ENCODE measurements at regions not wholly inside any gene's neighbourhood (a gene's known extent, or its start where the extent isn't known, plus 50 kb on each side); places are given as distances from the start of the nearest gene placed in this dataset.

DNA sequence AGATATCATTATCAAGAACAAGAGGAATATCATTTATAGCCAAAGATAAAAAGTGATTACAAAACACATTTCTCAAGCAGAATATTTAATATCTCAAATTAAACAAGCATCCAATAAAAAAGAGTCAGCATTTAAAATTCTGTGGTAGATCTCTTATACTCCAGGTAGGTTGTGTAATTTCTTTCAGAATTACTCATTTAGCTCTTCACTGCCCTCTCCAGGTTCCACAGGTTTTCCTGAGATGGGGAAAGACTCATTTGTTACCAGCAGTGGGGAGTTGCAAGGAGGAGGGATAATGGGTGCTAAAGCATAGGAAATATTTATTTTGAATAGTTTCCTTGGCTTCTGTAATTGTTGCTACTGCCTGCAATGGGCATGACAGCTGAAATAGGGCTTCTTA is 83.1 kb upstream of the RASGRP1 start:
- DNase-seq (ENCODE audit: low read depth): no peak

DNA sequence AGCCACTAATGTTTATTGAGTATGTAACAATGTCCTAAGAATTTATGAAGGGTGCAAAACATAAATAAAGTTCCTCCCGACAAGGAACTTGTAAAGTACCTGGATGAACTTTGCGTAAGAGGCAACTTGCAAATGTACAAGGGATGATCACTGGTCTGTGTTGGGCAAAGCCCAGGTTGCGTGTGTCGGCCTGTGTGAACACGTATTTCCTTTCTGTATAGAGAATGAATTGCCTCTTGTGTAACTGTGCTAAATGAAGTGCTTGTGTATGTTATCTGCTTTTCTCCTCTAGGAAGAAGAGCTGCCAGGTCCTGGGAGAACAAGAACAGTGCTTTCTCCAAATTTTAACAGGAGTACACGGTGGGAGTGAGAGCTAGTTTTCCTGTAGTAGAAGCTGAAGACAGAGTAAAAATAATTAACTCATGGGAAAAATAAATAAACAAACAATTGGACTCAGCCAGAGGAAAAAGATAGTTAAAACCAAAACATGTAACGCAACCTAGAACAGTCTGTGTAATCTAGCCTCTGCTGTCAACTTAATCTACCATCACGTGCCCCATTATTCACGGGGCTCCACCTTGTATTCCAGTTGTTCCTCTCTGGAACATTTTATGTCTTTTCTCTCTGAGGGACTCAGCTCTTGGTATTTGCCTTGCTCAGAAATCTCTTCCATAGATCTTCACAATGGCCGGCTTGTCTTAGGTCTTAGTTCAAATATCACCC is 83.7 kb upstream of the RASGRP1 start:
- no peak for DNase-seq (ENCODE audit: low read depth)

DNA sequence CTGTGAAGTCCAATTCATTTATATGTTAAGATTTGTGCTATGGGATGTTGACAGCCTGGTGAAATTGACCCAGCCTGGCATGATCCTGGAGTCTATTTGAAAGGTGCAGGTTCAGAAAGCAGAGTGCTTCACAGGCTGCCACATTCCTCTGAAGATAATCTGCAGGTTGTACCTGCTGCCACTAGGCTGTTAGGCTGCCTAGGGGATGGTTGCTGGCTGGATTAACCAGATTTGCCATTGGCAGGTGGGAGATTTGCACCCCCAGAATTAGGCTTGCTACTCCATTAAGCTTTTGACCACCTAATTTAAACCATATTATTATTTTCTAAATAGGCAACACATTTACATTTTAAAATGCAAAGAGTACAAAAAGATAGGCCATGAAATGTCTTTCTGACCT is 85.8 kb upstream of the RASGRP1 start:
- no peak for DNase-seq (ENCODE audit: low read depth)

DNA sequence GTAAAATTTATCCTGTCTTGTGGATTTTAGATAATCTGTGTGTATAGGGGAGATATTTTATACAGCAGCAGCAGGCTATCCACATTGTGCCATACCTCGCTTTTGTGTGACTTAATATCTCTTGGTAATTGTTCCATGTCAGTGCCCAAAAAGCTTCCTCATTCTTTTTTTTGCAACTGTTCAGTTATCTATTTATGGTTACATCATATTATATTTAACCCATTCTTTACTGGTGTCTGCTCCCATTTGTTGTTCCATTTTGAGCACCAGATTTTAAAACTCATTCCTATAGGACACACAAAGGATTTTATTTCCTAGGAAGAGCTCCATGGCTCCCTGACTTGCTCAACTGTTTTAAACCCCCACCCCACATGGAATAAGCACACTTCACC is 86.3 kb upstream of the RASGRP1 start:
- DNase-seq (ENCODE audit: low read depth): no peak

DNA sequence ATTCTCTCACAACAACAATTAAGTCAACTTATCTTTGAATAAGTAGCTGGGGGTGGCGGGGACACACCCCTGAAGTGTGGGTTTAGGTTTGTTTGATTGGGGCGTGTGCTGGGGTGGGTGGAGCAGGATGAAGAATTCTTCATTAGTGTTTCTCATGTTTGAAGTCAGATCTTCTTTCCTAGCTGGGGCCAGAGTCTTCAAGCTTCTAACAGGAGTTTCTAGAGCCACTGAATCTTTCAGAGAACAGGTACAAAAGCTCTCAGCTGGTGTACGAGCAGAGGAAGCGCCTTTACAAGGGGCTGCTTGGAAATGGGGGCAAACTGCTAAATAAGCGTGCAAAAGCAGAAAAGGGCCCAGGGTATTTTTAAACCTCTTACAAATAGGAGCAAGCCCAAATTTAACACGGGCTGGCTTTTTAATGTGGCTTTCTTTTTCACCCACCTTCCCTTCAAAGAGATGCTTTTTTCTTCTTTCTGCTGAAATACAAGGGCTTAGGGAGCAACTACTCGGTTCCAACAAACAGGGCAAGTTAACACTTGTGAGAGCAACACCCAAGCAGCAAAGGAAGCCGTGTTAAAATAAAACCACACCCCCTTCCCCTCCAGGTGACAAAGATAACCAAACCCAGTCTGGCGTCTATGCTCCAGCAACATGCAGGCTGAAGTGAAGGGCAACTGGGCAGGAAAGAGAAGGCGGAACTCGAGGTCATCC is 86.9 kb upstream of the RASGRP1 start:
- DNase-seq (ENCODE audit: low read depth): no peak

DNA sequence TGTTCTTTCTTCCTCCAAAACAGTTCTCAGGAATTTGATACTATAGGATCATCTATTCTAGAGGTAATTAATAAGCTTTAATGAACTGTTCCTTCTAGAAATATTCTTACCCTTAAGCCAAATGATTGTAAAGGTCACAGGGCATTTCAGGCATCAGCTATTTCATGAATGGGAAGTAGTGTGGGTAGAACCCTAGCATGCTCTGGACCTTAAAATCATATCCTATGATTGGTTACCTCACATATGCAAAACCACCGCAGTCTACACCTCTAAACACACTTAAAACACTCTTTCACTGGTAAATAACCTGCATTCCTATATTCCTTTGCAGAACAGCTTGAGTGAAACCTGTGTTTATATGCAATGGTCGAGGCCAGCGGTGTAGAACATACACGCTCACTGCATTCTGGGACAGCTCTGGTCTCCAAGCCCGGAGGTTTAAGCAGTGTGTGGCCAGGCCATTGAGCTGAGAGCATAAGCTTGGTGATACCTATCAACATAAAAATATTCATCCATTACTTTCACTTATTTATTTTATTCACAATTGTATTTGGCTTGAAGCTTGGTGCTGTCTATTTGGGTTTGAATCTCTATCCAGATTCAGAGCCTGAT is 87.7 kb upstream of the RASGRP1 start:
- no peak for DNase-seq (ENCODE audit: low read depth)

DNA sequence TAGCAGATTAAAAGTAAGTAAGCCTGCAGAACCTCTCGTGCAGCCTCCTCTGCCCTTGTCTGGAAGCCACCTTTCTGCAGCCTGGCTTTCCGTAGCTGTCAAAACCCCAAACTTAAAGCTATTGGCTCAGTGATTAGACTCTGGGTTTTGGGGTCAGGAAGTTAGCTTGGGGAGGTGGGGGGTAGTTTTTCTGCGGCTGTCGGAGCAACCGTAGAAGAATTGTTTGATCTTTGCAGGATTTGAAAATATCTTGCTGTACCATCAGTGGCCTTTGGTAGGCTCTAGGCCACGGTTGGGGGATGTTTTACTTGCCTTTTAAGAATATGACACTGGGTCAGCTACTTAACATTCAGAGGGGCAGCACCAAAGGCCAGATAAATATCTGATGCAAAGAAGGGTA is 88.4 kb upstream of the RASGRP1 start:
- DNase-seq (ENCODE audit: low read depth): peak; percentile 37

DNA sequence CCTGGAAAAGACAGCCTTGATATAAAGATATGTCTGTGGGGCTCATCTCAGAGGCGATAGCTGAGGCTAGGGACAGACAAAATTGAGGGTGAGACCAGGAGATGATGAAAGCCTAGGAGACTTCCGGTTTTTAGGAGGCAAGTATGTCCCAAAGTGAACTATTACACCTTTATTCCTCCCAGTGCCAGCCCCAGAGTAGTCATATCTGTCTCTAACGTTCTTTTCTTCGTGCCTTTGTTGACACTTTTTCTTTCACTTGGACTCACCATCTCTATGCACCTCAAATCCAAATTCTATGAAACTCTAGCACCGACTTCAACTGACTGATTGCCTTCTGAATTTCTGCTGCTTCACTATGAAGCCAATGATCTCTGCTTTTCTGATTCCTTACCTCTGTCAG is 93.8 kb upstream of the RASGRP1 start:
- no peak for DNase-seq (ENCODE audit: low read depth)

DNA sequence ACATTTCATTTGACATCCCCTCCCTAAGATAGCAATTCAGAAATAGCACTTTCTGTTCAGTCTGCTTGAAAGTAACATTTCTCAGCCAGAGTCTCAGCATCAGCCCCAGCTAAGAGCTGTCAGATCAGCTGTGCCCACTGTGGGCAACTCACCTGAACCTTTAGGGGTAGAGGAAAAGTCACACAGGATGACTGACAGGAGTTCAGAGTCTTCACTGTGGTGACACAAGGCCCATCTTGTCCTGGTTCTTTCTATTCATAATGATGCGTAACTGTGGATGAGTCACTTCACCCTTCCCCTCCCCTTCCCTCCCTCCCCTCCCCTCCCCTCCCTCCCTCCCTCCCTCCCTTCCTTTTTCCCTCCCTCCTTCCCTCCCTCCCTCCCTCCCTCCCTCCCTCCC is 96.1 kb upstream of the RASGRP1 start:
- no peak for DNase-seq (ENCODE audit: low read depth)

DNA sequence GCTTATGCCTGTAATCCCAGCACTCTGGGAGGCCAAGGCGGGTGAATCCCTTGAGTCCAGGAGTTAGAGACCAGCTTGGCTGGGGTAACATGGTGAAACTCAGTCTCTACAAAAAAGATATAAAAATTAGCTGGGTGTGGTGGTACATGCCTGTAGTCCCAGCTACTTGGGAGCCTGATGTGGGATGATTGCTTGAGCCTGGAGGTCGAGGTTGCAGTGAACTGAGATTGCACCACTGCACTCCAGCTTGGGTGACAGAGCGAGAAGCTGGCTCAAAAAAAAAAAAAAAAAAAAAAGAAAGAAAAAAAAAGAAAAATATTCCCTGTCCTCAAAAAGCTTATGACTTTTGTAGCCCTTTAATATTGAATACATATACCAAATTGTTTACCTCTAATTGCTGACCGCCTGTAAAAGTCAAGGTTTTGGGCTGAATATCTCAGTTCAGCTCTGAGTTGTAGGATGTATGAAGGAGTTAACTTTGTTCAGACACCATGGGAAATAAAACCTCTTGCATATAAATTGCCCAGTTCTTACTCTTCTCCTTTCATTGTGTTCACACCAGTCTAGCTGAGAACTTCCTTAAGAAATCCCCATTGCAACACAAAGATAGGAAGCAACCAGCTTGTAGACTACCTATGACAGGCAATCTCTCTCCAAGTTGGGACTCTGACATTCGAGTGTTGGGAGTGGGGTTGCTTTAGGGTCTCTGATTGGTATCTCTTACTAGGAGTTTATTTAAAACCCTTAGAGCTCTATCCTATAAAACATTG is 97.6 kb upstream of the RASGRP1 start:
- no peak for DNase-seq (ENCODE audit: low read depth)

DNA sequence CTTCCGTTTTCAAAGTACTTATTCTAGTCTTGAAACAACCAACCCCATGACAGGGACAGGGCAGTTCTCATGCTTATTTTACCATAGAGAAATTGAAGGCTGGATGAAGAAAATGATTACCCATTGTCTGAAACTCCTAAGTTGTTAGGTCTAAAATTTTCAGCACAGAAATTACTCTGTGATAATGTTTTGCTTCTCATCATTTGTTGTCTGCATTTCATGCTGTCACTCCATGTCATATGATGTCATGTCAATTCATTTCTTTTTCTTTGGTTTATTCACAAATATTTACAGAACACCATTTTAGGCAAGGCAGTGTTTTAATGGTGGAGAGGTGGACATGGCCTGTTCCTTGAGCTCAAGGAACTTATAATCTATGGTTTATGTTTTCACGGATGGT is 98.2 kb upstream of the RASGRP1 start:
- DNase-seq (ENCODE audit: low read depth): no peak

DNA sequence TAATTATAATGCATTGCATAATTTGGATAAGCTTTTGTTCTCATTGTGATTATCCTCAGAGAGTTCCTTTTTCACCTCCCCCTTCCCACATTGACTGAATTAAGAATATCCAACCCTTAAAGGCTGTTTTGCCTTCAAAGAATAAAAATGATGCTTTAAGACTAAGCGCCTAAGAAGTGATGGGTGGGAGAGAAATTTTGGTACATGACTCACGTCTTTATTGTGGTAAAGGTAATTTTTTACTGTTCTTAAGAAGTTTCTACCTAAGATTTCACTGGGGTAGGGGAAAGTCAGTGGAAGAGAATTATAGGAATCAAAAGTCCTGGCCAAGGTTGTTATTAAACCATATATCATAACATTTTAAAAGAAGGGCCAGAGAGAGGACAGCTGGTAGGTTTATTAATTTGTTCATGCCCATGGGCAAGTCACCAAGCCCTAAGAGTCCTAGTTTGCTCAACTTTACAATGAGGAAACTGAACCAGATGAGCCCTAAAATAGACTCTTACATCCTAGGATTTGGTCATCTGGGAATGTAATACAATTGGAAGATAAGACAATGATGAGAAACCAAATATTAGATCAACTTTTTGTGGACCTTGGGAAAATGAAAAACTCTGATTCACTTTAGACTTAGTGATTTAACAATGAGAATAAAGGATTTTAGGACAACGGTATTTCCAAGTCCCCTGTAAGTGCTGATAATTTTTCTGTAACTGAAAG is 101.1 kb upstream of the RASGRP1 start:
- no peak for DNase-seq (ENCODE audit: low read depth)

DNA sequence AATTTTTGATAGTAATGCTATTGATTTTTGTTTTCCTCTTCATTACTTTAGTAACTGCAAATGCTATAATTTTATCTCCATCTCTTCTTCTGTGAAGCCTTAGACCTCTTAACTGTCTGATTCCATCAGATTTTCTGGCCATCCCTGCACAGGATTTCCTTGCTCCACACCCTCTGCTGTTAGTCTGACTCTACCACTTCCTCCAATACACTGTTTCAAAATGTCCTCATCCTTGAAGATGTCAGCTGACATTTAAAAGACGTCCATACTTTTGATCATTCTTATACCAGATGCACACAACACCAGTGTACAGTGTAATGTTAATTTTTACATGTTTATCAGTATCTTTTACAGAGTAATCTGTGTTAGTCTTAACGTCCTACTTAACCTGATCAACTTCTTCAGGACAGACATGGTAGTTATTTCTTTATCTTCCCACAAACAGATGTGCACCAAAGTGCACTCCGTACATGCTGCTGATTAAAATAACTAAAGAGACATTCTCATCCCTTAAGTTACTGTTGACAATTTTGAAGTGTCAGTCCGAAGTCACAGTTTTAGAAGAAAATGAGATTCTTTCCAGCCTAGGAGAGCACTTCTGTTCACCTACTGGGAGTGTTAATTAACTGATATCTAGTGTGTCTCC is 102.4 kb upstream of the RASGRP1 start:
- DNase-seq (ENCODE audit: low read depth): no peak

DNA sequence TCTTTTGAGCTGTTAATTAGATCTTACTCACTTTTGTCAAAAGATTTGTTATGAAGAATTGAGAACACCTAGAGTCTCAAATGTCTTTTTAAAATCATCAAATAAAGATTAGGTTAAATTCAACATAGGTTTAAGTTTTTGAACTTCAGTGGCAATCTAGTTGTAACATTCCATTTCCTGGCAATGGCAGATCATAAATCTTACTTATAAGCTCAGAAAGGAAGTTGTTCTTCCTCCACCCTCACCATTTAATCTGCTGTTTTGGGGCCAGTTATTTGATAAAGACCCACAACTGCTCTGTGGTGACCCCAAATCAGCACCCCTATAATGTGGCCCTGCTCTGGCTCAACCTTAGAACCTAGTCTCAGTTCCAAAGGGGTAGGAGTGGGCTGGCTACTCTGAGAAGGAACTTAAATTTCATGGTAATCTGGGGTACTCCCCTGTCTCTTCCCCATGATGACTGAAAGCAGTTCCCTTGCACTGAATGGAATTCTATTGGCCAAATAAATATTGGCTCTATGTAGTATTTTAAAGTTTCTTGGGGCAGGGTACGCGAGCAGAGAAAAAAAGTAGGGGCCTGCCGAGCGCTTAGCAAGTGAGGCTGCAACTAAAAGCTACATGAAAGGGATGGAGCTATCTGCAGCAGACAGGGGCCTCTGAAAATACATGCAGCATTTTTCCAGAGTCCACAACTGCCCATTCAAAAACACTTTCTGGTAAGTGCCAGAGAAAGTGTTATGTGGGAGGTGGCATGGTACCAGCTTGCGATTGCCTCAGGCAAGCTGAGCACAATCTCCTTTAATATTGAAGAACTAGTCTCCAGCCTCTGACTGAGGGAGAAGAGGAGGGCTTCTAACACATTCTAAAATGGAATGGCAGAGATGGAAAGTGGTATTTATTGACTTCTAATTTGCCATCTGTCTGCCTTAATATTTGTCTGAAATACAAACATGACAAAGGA is 103.6 kb upstream of the RASGRP1 start:
- no peak for DNase-seq (ENCODE audit: low read depth)

DNA sequence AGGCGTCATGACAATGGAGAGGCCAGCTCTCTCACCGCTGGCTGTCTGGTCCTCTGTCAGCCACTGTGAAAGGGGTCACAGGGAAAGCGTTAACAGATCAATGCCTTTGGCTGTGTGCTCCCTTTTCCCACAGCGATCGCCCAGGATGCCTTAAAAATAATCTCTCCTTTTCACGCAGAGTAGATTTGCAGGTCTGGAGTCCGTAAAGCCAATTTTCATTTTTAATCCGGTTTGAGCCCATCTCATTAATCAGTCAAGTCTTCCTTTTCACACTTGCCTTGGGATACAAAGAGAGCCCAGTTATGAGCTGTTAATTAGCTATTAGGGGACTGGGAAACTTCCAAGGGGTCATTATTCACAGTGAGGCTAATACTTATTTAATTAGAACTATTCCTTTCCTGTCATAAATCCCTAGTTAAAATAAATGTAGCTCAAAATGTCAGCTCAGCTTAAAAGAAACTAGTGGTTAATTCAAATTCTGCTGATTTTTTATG is 104.3 kb upstream of the RASGRP1 start:
- no peak for DNase-seq (ENCODE audit: low read depth)

DNA sequence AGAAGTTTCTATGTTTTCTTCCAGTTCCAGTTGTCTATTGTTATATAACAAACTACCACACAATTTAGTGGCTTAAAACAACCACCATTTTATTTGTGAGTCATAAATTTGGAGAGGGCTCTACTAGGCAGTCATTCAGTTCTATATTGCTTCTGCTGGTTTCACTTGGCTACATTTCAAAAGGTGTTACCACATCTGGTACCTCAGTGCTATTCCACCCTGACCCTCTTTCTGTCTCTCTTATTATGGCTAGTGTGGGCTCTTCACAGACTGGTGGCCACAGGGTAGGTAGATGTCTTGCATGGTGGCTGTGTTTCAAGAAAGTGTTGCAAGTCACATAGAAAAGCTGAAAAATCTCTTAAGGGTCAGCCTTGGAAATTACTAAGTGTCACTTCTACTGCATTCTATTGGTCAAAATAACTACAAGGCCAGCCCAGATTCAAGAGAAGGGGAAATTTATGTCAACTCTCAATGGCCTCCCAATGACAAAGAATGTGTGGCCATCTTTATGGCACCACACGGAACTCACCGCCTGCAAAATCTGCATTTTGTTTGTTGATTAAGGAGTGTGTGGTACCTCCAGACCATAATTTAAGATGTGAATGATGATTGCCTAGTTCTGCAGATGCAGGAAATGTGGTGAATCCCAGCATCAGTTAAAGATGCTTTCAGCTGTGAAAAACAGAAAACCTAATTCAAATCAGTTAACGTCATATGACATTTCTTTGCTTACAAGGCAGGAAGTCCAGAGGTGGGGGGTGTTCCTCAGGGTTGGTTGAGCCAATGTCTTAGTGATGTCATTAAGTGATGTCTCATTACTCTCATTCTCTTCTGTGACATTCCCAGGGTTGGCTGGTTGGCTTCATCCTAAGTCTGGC is 105.8 kb upstream of the RASGRP1 start:
- DNase-seq (ENCODE audit: low read depth): peak; percentile 37

DNA sequence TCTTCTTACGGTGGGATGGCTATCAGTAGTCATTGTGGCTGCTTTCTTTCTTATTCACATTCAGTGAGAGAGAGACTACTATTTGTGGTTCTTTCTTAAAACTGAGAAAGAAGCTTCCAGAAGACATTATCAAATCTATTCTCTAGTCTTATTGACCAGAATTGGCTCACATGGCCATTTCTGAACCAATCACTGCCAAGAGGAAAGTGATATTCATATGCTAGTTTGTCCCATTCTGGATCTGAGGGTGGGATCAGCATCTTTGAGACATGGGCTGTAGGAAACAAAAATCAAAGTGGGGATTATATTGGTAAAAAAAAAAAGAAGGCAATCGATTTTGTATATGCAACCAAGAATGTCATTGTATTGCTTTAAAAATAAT is 106.4 kb upstream of the RASGRP1 start:
- no peak for DNase-seq (ENCODE audit: low read depth)

DNA sequence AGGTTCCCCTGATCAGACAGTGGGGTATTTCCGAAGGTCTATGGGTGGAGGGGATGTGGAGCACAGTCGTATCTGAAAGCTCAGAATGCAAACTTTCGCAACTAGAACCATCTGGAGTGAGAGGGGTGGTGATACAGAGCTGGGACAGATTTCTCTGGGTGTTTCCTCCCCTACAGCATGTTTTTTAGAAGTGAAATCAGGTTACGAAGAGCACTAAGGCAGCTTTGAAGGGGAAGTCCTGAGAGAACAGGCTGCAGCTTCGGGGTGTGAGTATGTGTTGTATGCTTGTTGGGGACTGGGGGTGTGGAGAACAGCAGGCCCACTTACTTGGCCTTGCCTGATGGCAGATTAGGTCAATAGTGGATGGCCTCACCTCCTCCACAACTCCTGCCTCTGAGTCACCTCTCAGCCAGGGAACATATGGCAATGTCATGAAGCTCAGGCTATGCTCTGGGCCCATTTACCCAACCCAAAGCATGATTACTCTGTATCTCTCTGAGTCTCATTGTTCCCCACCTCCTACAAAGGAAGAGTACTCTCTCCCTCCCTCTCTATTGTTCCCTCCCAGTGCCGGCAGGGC is 107.2 kb upstream of the RASGRP1 start:
- DNase-seq (ENCODE audit: low read depth): no peak

DNA sequence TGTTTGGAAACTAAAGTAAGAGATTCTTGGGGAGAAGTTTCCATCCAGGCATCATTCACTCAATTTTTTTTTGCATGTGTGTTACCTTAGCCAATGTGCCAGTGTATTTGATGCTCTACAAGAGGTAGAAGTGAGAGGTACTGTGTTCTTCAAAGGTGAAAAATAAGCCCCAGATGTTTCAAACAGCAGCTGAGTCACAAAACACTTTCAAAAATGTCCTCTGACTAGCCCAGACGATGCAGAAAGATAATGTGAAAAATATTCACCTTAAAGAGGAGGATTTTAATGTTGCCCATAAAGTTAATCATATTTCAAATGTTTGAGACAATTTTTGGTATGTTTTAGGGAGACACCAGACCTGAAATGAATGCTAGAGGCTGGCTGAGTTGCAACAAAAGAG is 107.7 kb upstream of the RASGRP1 start:
- no peak for DNase-seq (ENCODE audit: low read depth)
